SK-N-SH (cell line): ENCODE measurements at regions not wholly inside any gene's neighbourhood (a gene's known extent, or its start where the extent isn't known, plus 50 kb on each side); places are given as distances from the start of the nearest gene placed in this dataset.

ENCODE experiments used
- CTCF ChIA-PET: fragments of 300-600, 350-600 bp; formaldehyde crosslinking; extraction: SDS; loops from one replicate; lab custom pipeline; 2021; lab: Yijun Ruan, JAX
- POLR2A ChIA-PET: fragments of 350-600 bp; sonication (Branson Sonifier 250); formaldehyde crosslinking; extraction: SDS; loops from one replicate; lab custom pipeline; 2020; ENCODE audit warnings: antibody characterized with exemption, inconsistent platforms; lab: Yijun Ruan, JAX
- DNase-seq: peaks from one replicate; pipeline ENCODE4 v3.0.0; 2012
- H2AFZ ChIP-seq: fragments of 200-600 bp; sonication (generic); 2 replicates; pipeline ENCODE4 v1.8.1; 2016; ENCODE audit warnings: antibody characterized with exemption, mild to moderate bottlenecking, low read depth
- H3F3A ChIP-seq: fragments of 200-600 bp; sonication (generic); replicated peaks from 2 replicates; pipeline ENCODE3; 2016; ENCODE audit warnings: antibody characterized with exemption, mild to moderate bottlenecking; ENCODE audit not compliant: insufficient read depth
- H3K27ac ChIP-seq, 2 experiments: fragments of 200-500 bp in 1 of 2; fragments of 200-600 bp in 1 of 2; sonication (Bioruptor generic) in 1 of 2; sonication (generic), shearing (Covaris generic) in 1 of 2; 2 replicates each; pipeline versions ENCODE4 v1.5.1 to v1.6.1; 2014 to 2016; ENCODE audit warnings: low read depth in 2 of 2, inconsistent platforms in 1 of 2, low read length in 1 of 2, mild to moderate bottlenecking in 1 of 2, mixed read lengths in 1 of 2
- H3K27me3 ChIP-seq: fragments of 200-600 bp; sonication (generic), shearing (Covaris generic); 2 replicates; pipeline ENCODE4 v1.6.1; 2016; ENCODE audit warnings: mixed run types; ENCODE audit not compliant: insufficient read depth
- H3K36me3 ChIP-seq, 2 experiments: fragments of 200-500 bp in 1 of 2; fragments of 200-600 bp in 1 of 2; sonication (Bioruptor generic) in 1 of 2; sonication (generic) in 1 of 2; replicated peaks in 1 of 2; 2 replicates each; pipeline versions ENCODE3 to v1.5.1; 2014 to 2016; ENCODE audit warnings: low read length in 1 of 2, mild to moderate bottlenecking in 1 of 2; ENCODE audit not compliant: insufficient read depth in 2 of 2, control insufficient read depth in 1 of 2
- H3K4me1 ChIP-seq, 2 experiments: fragments of 200-500 bp in 1 of 2; fragments of 200-600 bp in 1 of 2; sonication (Bioruptor generic) in 1 of 2; sonication (generic), shearing (Covaris generic) in 1 of 2; 2 replicates each; pipeline versions ENCODE4 v1.5.1 to v1.6.1; 2014 to 2016; ENCODE audit warnings: low read depth in 1 of 2, low read length in 1 of 2, mixed run types in 1 of 2; ENCODE audit not compliant: insufficient read depth in 2 of 2, control insufficient read depth in 1 of 2
- H3K4me2 ChIP-seq: fragments of 200-600 bp; sonication (generic), shearing (Covaris generic); 2 replicates; pipeline ENCODE4 v1.6.1; 2017; ENCODE audit warnings: mixed run types
- H3K4me3 ChIP-seq, 2 experiments: fragments of 200-500 bp in 1 of 2; fragments of 200-600 bp in 1 of 2; sonication (Bioruptor generic) in 1 of 2; sonication (generic), shearing (Covaris generic) in 1 of 2; 2 replicates each; pipeline versions ENCODE4 v1.5.1 to v1.8.1; 2014 to 2016; ENCODE audit warnings: low read depth in 2 of 2, inconsistent platforms in 1 of 2, low read length in 1 of 2, mild to moderate bottlenecking in 1 of 2, mixed read lengths in 1 of 2, moderate library complexity in 1 of 2
- H3K79me2 ChIP-seq: fragments of 200-600 bp; sonication (generic); 2 replicates; pipeline ENCODE4 v1.8.1; 2017; ENCODE audit warnings: mild to moderate bottlenecking; ENCODE audit not compliant: insufficient read depth
- H3K9ac ChIP-seq: fragments of 200-600 bp; sonication (generic); 2 replicates; pipeline ENCODE4 v1.6.1; 2017; ENCODE audit warnings: mixed run types
- H3K9me2 ChIP-seq: fragments of 200-600 bp; sonication (generic); 2 replicates; pipeline ENCODE4 v1.6.1; 2017; ENCODE audit warnings: mixed run types
- H3K9me3 ChIP-seq: fragments of 200-600 bp; sonication (generic); 2 replicates; pipeline ENCODE4 v1.6.1; 2017; ENCODE audit warnings: mixed run types, mild to moderate bottlenecking, moderate library complexity
- H4K20me1 ChIP-seq: fragments of 200-600 bp; sonication (generic); 2 replicates; pipeline ENCODE4 v1.6.1; 2017; ENCODE audit warnings: mild to moderate bottlenecking, mixed run types; ENCODE audit not compliant: insufficient read depth
- FOSL2 ChIP-seq: IDR thresholded peaks from 2 replicates; pipeline ENCODE4 v1.4.0; 2012; ENCODE audit warnings: low read depth, mild to moderate bottlenecking, moderate library complexity, borderline replicate concordance
- FOXJ3 ChIP-seq: sonication (generic); formaldehyde crosslinking; IDR thresholded peaks from 2 replicates; pipeline ENCODE4 v1.5.1; 2020; ENCODE audit warnings: mild to moderate bottlenecking, missing genetic modification reagents
- GATA2 ChIP-seq: sonication (generic); formaldehyde crosslinking; IDR thresholded peaks from 2 replicates; pipeline ENCODE4 v1.5.0; 2020; ENCODE audit warnings: mild to moderate bottlenecking, missing genetic modification reagents
- JUND ChIP-seq: IDR thresholded peaks from 2 replicates; pipeline ENCODE4 v1.4.0; 2012
- MEF2A ChIP-seq: IDR thresholded peaks from 2 replicates; pipeline ENCODE4 v1.4.0; 2012; ENCODE audit warnings: low read depth, borderline replicate concordance
- RAD21 ChIP-seq: IDR thresholded peaks from 2 replicates; pipeline ENCODE4 v1.6.1; 2012; ENCODE audit warnings: mild to moderate bottlenecking, low read length
- TEAD4 ChIP-seq: IDR thresholded peaks from 2 replicates; pipeline ENCODE4 v1.4.0; 2012; ENCODE audit warnings: mild to moderate bottlenecking, borderline replicate concordance; ENCODE audit not compliant: insufficient read depth
- WGBS: methylation state at CpG from one replicate; pipeline ENCODE4 v1.1.6; 2017; ENCODE audit warnings: low lambda C conversion rate; 5-methylcytosine and 5-hydroxymethylcytosine counted together
- TF ChIP-seq, protein P1 (sequence below): IDR thresholded peaks from 2 replicates; pipeline ENCODE4 v1.4.0; 2012; ENCODE audit warnings: low read depth, borderline replicate concordance
- TF ChIP-seq, protein P2 (sequence below): IDR thresholded peaks from 2 replicates; pipeline ENCODE4; 2012
- TF ChIP-seq, protein P3 (sequence below): fragments of 200-600 bp; sonication (generic); IDR thresholded peaks from 2 replicates; pipeline ENCODE4 v1.6.1; 2017; ENCODE audit warnings: antibody characterized with exemption, mild to moderate bottlenecking, moderate library complexity
- TF ChIP-seq, protein P4 (sequence below): IDR thresholded peaks from 2 replicates; pipeline ENCODE4 v1.4.0; 2012; ENCODE audit warnings: low read depth

DNA sequence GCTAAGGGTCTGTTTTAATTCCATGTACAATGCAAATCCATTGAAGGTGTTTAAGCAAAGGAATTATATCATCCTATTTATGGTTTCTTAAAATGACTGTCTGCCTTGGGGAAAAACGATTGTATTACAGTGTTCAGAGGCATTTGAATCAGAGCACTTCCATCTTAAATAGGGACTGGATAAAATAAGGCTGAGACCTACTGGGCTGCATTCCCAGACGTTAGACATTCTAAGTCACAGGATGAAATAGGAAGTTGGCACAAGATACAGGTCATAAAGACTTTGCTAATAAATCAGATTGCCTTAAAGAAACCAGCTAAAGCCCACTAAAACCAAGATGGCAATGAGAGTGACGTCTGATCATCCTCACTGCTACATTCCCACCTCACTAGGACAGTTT is 1167.2 kb upstream of the PABPC4L start:
- no peaks in the 10 kb centered on the region for H3K36me3 ChIP-seq
- 5% methylated on average over 3 of the region's 3 CpGs for WGBS

DNA sequence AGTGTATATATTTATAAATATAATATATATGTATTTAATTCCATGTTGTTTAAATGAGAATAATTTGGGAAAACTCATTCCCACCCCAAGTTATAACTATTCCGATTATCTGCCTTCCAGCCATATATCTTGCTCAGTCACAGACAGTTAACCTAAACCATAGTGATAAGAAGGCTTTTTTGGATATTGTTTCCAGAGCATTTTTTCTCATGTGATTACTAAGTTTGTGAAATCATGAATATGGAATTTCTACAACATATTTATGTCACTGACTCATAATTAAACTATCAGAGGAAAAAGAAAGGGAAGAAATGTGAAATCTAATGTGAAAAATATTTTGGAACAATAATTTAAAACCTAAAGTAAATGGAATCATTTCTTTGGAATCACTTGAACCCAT is 1163.5 kb upstream of the PABPC4L start:
- H3K27ac ChIP-seq, result 0 out of 4 replicates have a peak overlapping the region, but pooled peaks of 1 of the 2 experiments have one; percentile 4
- no peaks in the 10 kb centered on the region for H3K79me2 ChIP-seq
- no peaks in the 10 kb centered on the region for H3K27me3 ChIP-seq
- WGBS, result 19% methylated on average over 1 of the region's 1 CpG
- H3K9me3 ChIP-seq, result no peaks in the 10 kb centered on the region
- no peak for DNase-seq
- no peaks in the 10 kb centered on the region for H3K9me2 ChIP-seq
- no peaks in the 10 kb centered on the region for H3F3A ChIP-seq
- ChIA-PET POLR2A (no interaction called here), CTCF (no interaction called here)
- no peak overlapping the region for H3K9ac ChIP-seq
- no peaks in the 10 kb centered on the region for H3K36me3 ChIP-seq
- H4K20me1 ChIP-seq, result no peaks in the 10 kb centered on the region
- no peak overlapping the region for H3K4me3 ChIP-seq
- no peaks in the 10 kb centered on the region; a peak in 1 of 4 replicates for H3K4me1 ChIP-seq
- no peak overlapping the region for H2AFZ ChIP-seq
- H3K4me2 ChIP-seq, result no peak overlapping the region
- TF ChIP-seq JUND (peak; percentile 36; the same call in 1 of the 2 replicates), MEF2A (no peak), TEAD4 (0 out of 2 replicates have a peak, but pooled peaks have one; percentile 31), FOXJ3 (no peak), FOSL2 (peak; percentile 45; the same call in 1 of the 2 replicates), RAD21 (no peak)
- TF ChIP-seq, protein P1, sequence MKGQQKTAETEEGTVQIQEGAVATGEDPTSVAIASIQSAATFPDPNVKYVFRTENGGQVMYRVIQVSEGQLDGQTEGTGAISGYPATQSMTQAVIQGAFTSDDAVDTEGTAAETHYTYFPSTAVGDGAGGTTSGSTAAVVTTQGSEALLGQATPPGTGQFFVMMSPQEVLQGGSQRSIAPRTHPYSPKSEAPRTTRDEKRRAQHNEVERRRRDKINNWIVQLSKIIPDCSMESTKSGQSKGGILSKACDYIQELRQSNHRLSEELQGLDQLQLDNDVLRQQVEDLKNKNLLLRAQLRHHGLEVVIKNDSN, result no peak
- TF ChIP-seq, protein P2, sequence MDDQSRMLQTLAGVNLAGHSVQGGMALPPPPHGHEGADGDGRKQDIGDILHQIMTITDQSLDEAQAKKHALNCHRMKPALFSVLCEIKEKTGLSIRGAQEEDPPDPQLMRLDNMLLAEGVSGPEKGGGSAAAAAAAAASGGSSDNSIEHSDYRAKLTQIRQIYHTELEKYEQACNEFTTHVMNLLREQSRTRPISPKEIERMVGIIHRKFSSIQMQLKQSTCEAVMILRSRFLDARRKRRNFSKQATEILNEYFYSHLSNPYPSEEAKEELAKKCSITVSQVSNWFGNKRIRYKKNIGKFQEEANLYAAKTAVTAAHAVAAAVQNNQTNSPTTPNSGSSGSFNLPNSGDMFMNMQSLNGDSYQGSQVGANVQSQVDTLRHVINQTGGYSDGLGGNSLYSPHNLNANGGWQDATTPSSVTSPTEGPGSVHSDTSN, result peak; percentile 49; the same call in 1 of the 2 replicates
- TF ChIP-seq, protein P3, sequence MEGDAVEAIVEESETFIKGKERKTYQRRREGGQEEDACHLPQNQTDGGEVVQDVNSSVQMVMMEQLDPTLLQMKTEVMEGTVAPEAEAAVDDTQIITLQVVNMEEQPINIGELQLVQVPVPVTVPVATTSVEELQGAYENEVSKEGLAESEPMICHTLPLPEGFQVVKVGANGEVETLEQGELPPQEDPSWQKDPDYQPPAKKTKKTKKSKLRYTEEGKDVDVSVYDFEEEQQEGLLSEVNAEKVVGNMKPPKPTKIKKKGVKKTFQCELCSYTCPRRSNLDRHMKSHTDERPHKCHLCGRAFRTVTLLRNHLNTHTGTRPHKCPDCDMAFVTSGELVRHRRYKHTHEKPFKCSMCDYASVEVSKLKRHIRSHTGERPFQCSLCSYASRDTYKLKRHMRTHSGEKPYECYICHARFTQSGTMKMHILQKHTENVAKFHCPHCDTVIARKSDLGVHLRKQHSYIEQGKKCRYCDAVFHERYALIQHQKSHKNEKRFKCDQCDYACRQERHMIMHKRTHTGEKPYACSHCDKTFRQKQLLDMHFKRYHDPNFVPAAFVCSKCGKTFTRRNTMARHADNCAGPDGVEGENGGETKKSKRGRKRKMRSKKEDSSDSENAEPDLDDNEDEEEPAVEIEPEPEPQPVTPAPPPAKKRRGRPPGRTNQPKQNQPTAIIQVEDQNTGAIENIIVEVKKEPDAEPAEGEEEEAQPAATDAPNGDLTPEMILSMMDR, result no peak
- TF ChIP-seq, protein P4, sequence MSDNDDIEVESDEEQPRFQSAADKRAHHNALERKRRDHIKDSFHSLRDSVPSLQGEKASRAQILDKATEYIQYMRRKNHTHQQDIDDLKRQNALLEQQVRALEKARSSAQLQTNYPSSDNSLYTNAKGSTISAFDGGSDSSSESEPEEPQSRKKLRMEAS, result no peak

More for the DNA sequence above, 1167.2 kb upstream of the PABPC4L start:
- Histone ChIP-seq H2AFZ (no peak overlapping the region; the same call in 1 of the 2 replicates), H3K27me3 (no peaks in the 10 kb centered on the region), H3K4me3 (no peak overlapping the region), H3K79me2 (no peaks in the 10 kb centered on the region), H4K20me1 (no peaks in the 10 kb centered on the region), H3K27ac (no peak overlapping the region), H3K4me2 (no peak overlapping the region), H3K9me3 (no peaks in the 10 kb centered on the region), H3K9ac (no peak overlapping the region), H3F3A (no peaks in the 10 kb centered on the region), H3K9me2 (no peaks in the 10 kb centered on the region), H3K4me1 (no peaks in the 10 kb centered on the region; a peak in 1 of 4 replicates)
- no peak for DNase-seq
- no peak for TF ChIP-seq GATA2
- CTCF ChIA-PET, result no interaction called here
- POLR2A ChIA-PET, result no interaction called here
